ENCODE measurements at regions not wholly inside any gene's neighbourhood (a gene's known extent, or its start where the extent isn't known, plus 50 kb on each side); places are given as distances from the start of the nearest gene placed in this dataset.
"Not testable (repeated sequence)": the region's sequence is repeated elsewhere in the genome, so short reads cannot be mapped to it uniquely, and the experiment has no call there.

- Histone ChIP-seq H3K27me3 (replicated peaks; ENCODE audit: control insufficient read depth, insufficient read depth, low read length) (no peaks in the 10 kb centered on the region), H3K36me3 (ENCODE audit: control insufficient read depth, insufficient read depth, low read length) (no peaks in the 10 kb centered on the region), H3K4me3 (replicated peaks; ENCODE audit: low read depth, low read length) (no peak overlapping the region)
- DNase-seq (ENCODE audit: extremely low read depth, insufficient read length) = no peak
- TF ChIP-seq, protein P1, sequence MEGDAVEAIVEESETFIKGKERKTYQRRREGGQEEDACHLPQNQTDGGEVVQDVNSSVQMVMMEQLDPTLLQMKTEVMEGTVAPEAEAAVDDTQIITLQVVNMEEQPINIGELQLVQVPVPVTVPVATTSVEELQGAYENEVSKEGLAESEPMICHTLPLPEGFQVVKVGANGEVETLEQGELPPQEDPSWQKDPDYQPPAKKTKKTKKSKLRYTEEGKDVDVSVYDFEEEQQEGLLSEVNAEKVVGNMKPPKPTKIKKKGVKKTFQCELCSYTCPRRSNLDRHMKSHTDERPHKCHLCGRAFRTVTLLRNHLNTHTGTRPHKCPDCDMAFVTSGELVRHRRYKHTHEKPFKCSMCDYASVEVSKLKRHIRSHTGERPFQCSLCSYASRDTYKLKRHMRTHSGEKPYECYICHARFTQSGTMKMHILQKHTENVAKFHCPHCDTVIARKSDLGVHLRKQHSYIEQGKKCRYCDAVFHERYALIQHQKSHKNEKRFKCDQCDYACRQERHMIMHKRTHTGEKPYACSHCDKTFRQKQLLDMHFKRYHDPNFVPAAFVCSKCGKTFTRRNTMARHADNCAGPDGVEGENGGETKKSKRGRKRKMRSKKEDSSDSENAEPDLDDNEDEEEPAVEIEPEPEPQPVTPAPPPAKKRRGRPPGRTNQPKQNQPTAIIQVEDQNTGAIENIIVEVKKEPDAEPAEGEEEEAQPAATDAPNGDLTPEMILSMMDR (IDR thresholded peaks at IDR 0.05; ENCODE audit: insufficient read depth, low read length, poor library complexity, severe bottlenecking) = no peak
Measured at GRCh38 chr13:54536112-54536511, 1507.5 kb downstream of the OLFM4 start.

DNA sequence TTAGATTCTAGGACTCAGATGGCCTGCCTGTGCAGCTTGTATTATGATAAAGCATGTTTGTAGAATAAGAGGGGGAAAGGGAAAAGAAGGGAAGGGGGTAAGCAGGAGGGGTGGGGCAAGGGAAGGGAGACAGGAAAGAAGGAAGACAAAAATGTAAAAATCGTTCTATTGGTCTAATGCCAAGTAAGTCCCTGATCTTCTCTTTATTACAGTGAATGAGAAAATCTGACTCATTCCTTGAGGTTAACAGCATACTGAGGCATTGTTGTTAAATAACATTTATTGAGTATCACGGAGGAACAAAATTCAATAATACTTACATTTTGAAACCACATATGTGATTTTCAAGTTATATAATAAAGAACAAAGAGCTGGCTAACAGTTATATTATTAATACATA lies 1534.7 kb downstream of the OLFM4 start:
- TF ChIP-seq, protein P1 (IDR thresholded peaks at IDR 0.05; ENCODE audit: insufficient read depth, low read length, poor library complexity, severe bottlenecking) = no peak
- Histone ChIP-seq H3K4me3 (replicated peaks; ENCODE audit: low read depth, low read length) (no peak overlapping the region), H3K36me3 (ENCODE audit: control insufficient read depth, insufficient read depth, low read length) (no peaks in the 10 kb centered on the region), H3K27me3 (replicated peaks; ENCODE audit: control insufficient read depth, insufficient read depth, low read length) (no peaks in the 10 kb centered on the region)
- DNase-seq (ENCODE audit: extremely low read depth, insufficient read length) = no peak

DNA sequence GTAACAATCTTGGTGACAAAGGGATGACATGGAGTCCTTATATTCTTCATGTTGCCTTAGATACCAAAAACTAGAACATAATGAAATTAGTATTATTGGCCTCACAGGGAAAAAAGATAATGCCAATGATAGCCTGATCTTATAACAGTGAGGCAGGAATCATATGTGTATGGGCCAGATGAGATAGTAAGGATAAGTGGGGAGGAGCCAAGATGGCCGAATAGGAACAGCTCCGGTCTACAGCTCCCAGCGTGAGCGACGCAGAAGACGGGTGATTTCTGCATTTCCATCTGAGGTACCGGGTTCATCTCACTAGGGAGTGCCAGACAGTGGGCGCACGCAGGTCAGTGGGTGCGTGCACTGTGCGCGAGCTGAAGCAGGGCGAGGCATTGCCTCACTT lies 1543.4 kb downstream of the OLFM4 start:
- not testable (repeated sequence) for H3K36me3 ChIP-seq (ENCODE audit: control insufficient read depth, insufficient read depth, low read length); H3K27me3 ChIP-seq (replicated peaks; ENCODE audit: control insufficient read depth, insufficient read depth, low read length); H3K4me3 ChIP-seq (replicated peaks; ENCODE audit: low read depth, low read length); DNase-seq (ENCODE audit: extremely low read depth, insufficient read length)

- TF ChIP-seq, protein P1 (IDR thresholded peaks at IDR 0.05; ENCODE audit: insufficient read depth, low read length, poor library complexity, severe bottlenecking) = no peak
- DNase-seq (ENCODE audit: extremely low read depth, insufficient read length) = no peak
- no peaks in the 10 kb centered on the region for H3K36me3 ChIP-seq (ENCODE audit: control insufficient read depth, insufficient read depth, low read length)
- no peak overlapping the region for H3K4me3 ChIP-seq (replicated peaks; ENCODE audit: low read depth, low read length)
- H3K27me3 ChIP-seq (replicated peaks; ENCODE audit: control insufficient read depth, insufficient read depth, low read length) = no peaks in the 10 kb centered on the region
Measured at GRCh38 chr13:54573186-54573585, 1544.6 kb downstream of the OLFM4 start.

DNA sequence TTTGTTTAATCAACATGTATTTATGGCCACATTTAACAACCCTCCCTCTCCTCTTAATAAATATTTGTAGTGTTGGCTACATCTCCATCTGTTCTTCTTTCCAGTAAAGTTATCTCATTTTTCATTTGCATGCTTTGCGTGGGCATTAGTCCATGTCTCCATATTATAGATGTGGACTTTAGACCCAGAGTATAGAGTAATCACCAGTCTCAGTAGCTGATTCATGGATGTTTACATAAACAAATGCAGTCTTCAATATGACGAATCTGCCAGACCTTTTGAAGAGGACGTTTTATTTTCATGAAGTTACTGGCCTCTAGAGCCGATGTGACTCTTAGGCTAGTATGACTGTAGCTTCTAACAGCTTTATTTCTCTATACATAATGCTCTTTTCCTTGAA lies 1546.2 kb downstream of the OLFM4 start:
- Histone ChIP-seq H3K36me3 (ENCODE audit: control insufficient read depth, insufficient read depth, low read length) (no peaks in the 10 kb centered on the region), H3K4me3 (replicated peaks; ENCODE audit: low read depth, low read length) (no peak overlapping the region), H3K27me3 (replicated peaks; ENCODE audit: control insufficient read depth, insufficient read depth, low read length) (no peaks in the 10 kb centered on the region)
- no peak for DNase-seq (ENCODE audit: extremely low read depth, insufficient read length)
- TF ChIP-seq, protein P1 (IDR thresholded peaks at IDR 0.05; ENCODE audit: insufficient read depth, low read length, poor library complexity, severe bottlenecking) = no peak

DNA sequence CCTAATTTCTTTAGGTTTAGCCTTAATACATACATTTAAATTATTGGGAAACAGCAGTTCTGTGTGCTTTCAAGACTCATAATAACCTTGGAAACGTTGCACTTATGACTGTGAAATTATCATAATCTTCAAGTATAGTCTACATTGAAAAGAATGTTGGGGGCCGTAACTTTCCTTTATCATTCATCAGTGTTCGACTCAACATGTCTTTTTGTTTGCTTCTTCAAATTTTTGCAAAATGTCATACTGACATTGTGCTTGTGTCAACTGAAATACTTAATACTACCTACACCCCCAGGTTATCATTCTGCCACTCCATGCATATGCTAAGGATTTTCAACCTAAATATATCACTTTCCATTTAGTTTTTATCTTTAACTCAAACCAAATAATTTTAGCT lies 1562.9 kb downstream of the OLFM4 start:
- no peak for DNase-seq (ENCODE audit: extremely low read depth, insufficient read length)
- no peak overlapping the region for H3K4me3 ChIP-seq (replicated peaks; ENCODE audit: low read depth, low read length)
- TF ChIP-seq, protein P1 (IDR thresholded peaks at IDR 0.05; ENCODE audit: insufficient read depth, low read length, poor library complexity, severe bottlenecking) = no peak
- no peaks in the 10 kb centered on the region for H3K27me3 ChIP-seq (replicated peaks; ENCODE audit: control insufficient read depth, insufficient read depth, low read length)
- H3K36me3 ChIP-seq (ENCODE audit: control insufficient read depth, insufficient read depth, low read length) = no peaks in the 10 kb centered on the region

Measured in GM06990 (cell line).